B cell (primary cell): ENCODE measurements at regions not wholly inside any gene's neighbourhood (a gene's known extent, or its start where the extent isn't known, plus 50 kb on each side); places are given as distances from the start of the nearest gene placed in this dataset.
"Not testable (repeated sequence)": the region's sequence is repeated elsewhere in the genome, so short reads cannot be mapped to it uniquely, and the experiment has no call there.

ENCODE experiments used
- ATAC-seq: fragments of 200-7000 bp; cut with Tn5 transposase; one replicate; pipeline ENCODE4 v1.10.0; 2021; ENCODE audit warnings: low read depth, mild to moderate bottlenecking, moderate number of reproducible peaks, moderate library complexity
- CTCF ChIA-PET: fragments of 350-600 bp; sonication (Branson Sonifier 250); formaldehyde crosslinking; loops from one replicate; lab custom pipeline; 2021; ENCODE audit warnings: antibody characterized with exemption, inconsistent platforms; lab: Charles Lee
- POLR2A ChIA-PET: fragments of 350-600 bp; sonication (Branson Sonifier 250); formaldehyde crosslinking; loops from one replicate; lab custom pipeline; 2021; ENCODE audit warnings: antibody characterized with exemption; lab: Charles Lee
- DNase-seq: peaks from one replicate; pipeline ENCODE4 v3.0.0; 2013
- H2AFZ ChIP-seq: 2 replicates; pipeline ENCODE4 v1.6.1; 2012; ENCODE audit warnings: mild to moderate bottlenecking, low read depth, low read length; ENCODE audit not compliant: insufficient read depth, poor library complexity, severe bottlenecking
- H3K27ac ChIP-seq, 2 donors: 1 replicate in 1 of 2; 2 replicates in 1 of 2; pipeline ENCODE4 v1.5.1; 2012 to 2013; ENCODE audit warnings: low read length in 2 of 2, mild to moderate bottlenecking in 2 of 2, moderate library complexity in 1 of 2
- H3K27me3 ChIP-seq, 4 experiments: fragments of 200-600 bp in 1 of 4; sonication (generic) in 1 of 4; replicated peaks in 1 of 4; 1 replicate in 2 of 4; 2 replicates in 2 of 4; pipeline versions ENCODE4 v1.6.1 to v1.7.0; 2013 to 2016; ENCODE audit warnings: low read length in 3 of 4, mild to moderate bottlenecking in 2 of 4, mixed read lengths in 1 of 4, moderate library complexity in 1 of 4; ENCODE audit not compliant: insufficient read depth in 4 of 4, control insufficient read depth in 3 of 4; ENCODE audit errors: control extremely low read depth in 1 of 4
- H3K36me3 ChIP-seq, 2 experiments: replicated peaks in 1 of 2; 1 replicate in 1 of 2; 2 replicates in 1 of 2; pipeline versions ENCODE4 v1.6.1 to v1.7.1; 2013; ENCODE audit warnings: low read length in 1 of 2; ENCODE audit not compliant: insufficient read depth in 2 of 2, control insufficient read depth in 1 of 2; ENCODE audit errors: control extremely low read depth in 1 of 2, extremely low read depth in 1 of 2
- H3K4me1 ChIP-seq, 2 donors: fragments of 200-600 bp in 1 of 2; sonication (generic) in 1 of 2; 1 replicate in 1 of 2; 2 replicates in 1 of 2; pipeline versions ENCODE4 v1.5.1 to v1.6.1; 2013 to 2017; ENCODE audit warnings: low read length in 2 of 2; ENCODE audit not compliant: control insufficient read depth in 2 of 2, insufficient read depth in 2 of 2
- H3K4me2 ChIP-seq: replicated peaks from 2 replicates; pipeline ENCODE3; 2012; ENCODE audit warnings: mild to moderate bottlenecking, low read depth, low read length; ENCODE audit not compliant: poor library complexity, severe bottlenecking
- H3K4me3 ChIP-seq, 5 experiments: fragments of 200-600 bp in 1 of 5; sonication (generic) in 1 of 5; 1 replicate in 3 of 5; 2 replicates in 2 of 5; pipeline versions ENCODE4 v1.5.1 to v1.7.0; 2011 to 2016; ENCODE audit warnings: low read length in 4 of 5, mild to moderate bottlenecking in 4 of 5, low read depth in 2 of 5, control low read depth in 1 of 5, moderate library complexity in 1 of 5; ENCODE audit not compliant: insufficient read depth in 1 of 5; ENCODE audit errors: control extremely low read depth in 1 of 5, extremely low read depth in 1 of 5
- H3K79me2 ChIP-seq: fragments of 200-600 bp; sonication (generic); one replicate; pipeline ENCODE4 v1.6.0; 2016; ENCODE audit warnings: low read length; ENCODE audit not compliant: control insufficient read depth, insufficient read depth
- H3K9ac ChIP-seq: fragments of 200-600 bp; sonication (generic); 2 replicates; pipeline ENCODE4 v1.6.1; 2017; ENCODE audit warnings: mild to moderate bottlenecking, low read length, moderate library complexity
- H3K9me3 ChIP-seq, 3 donors: one replicate each; pipeline versions ENCODE4 v1.6.1 to v1.7.1; 2013; ENCODE audit warnings: low read length in 2 of 3; ENCODE audit not compliant: control insufficient read depth in 2 of 3, insufficient read depth in 1 of 3; ENCODE audit errors: control extremely low read depth in 1 of 3
- H4K20me1 ChIP-seq: 2 replicates; pipeline ENCODE4 v1.6.0; 2012; ENCODE audit warnings: mild to moderate bottlenecking, low read length; ENCODE audit not compliant: insufficient read depth, control insufficient read depth, poor library complexity, severe bottlenecking
- H3K27ac Mint-ChIP-seq: one replicate; pipeline ENCODE4 v1.8.0; 2021; ENCODE audit warnings: mixed read lengths
- H3K27me3 Mint-ChIP-seq: one replicate; pipeline ENCODE4 v1.8.0; 2021; ENCODE audit warnings: mixed read lengths
- H3K4me1 Mint-ChIP-seq: one replicate; pipeline ENCODE4 v1.8.0; 2021; ENCODE audit warnings: mixed read lengths
- H3K4me3 Mint-ChIP-seq: one replicate; pipeline ENCODE4 v1.8.0; 2021; ENCODE audit warnings: mixed read lengths
- H3K9me3 Mint-ChIP-seq: one replicate; pipeline ENCODE4 v1.8.0; 2022; ENCODE audit warnings: mixed read lengths; ENCODE audit not compliant: insufficient read depth
- CTCF ChIP-seq: fragments of 200-600 bp; IDR thresholded peaks from one replicate; pipeline ENCODE4 v1.8.0; 2022; ENCODE audit warnings: antibody characterized with exemption, mild to moderate bottlenecking
- EZH2 ChIP-seq: IDR thresholded peaks from 2 replicates; pipeline ENCODE4 v1.6.1; 2012; ENCODE audit warnings: borderline replicate concordance, low read depth, mild to moderate bottlenecking, moderate library complexity, low read length; ENCODE audit not compliant: insufficient read depth, poor library complexity, severe bottlenecking
- WGBS: methylation state at CpG from one replicate; pipeline ENCODE4 v1.1.5; 2013; ENCODE audit warnings: missing lambda C conversion rate; ENCODE audit not compliant: insufficient coverage; 5-methylcytosine and 5-hydroxymethylcytosine counted together
- intact Hi-C: fragments of 100-400 bp; cut with micrococcal nuclease; formaldehyde crosslinking; loops from one replicate; pipeline ENCODE4 v1.10.0; 2022

GRCh38 chr5:25301836-25302235, 657.1 kb upstream of the CDH10 start:
- H3K9ac ChIP-seq, result no peak overlapping the region
- no CpG with 5 or more reads among the region's 2 CpGs for WGBS
- H3K27me3 ChIP-seq, result no peaks in the 10 kb centered on the region
- Mint-ChIP-seq H3K4me1 (no peaks in the 10 kb centered on the region), H3K9me3 (no peaks in the 10 kb centered on the region), H3K4me3 (no peak overlapping the region), H3K27ac (no peak overlapping the region), H3K27me3 (no peaks in the 10 kb centered on the region)
- ChIA-PET CTCF (no interaction called here), POLR2A (no interaction called here)
- no peak overlapping the region for H3K4me2 ChIP-seq
- H3K79me2 ChIP-seq, result no peaks in the 10 kb centered on the region
- H4K20me1 ChIP-seq, result no peaks in the 10 kb centered on the region
- H3K27ac ChIP-seq, result no peak overlapping the region
- intact Hi-C loops, result no loop called here
- no peak overlapping the region for H3K4me3 ChIP-seq
- no peak for DNase-seq
- no peak overlapping the region for H2AFZ ChIP-seq
- no peak for ATAC-seq
- H3K4me1 ChIP-seq, result no peaks in the 10 kb centered on the region
- TF ChIP-seq CTCF (no peak), EZH2 (no peak)
- H3K9me3 ChIP-seq, result no peaks in the 10 kb centered on the region
- no peaks in the 10 kb centered on the region for H3K36me3 ChIP-seq

GRCh38 chr5:25295067-25295466, 650.3 kb upstream of the CDH10 start:
- Histone ChIP-seq H3K9ac (no peak overlapping the region), H3K27ac (no peak overlapping the region), H4K20me1 (no peaks in the 10 kb centered on the region), H3K4me1 (no peaks in the 10 kb centered on the region), H3K9me3 (peaks cover 0 to 5% (median 4%) of the 10 kb centered on the region in 3 donors), H3K36me3 (no peaks in the 10 kb centered on the region), H3K4me2 (no peak overlapping the region), H3K27me3 (no peaks in the 10 kb centered on the region), H3K4me3 (no peak overlapping the region), H3K79me2 (no peaks in the 10 kb centered on the region), H2AFZ (no peak overlapping the region)
- ChIA-PET POLR2A (no interaction called here), CTCF (no interaction called here)
- WGBS, result 90% methylated on average over 1 of the region's 3 CpGs
- Mint-ChIP-seq H3K4me1 (no peaks in the 10 kb centered on the region), H3K27ac (no peak overlapping the region), H3K27me3 (no peaks in the 10 kb centered on the region), H3K9me3 (peaks cover 1% of the 10 kb centered on the region), H3K4me3 (no peak overlapping the region)
- intact Hi-C loops, result no loop called here
- TF ChIP-seq CTCF (no peak), EZH2 (no peak)
- ATAC-seq, result no peak
- no peak for DNase-seq

- H3K4me1 Mint-ChIP-seq, H3K27ac Mint-ChIP-seq, POLR2A ChIA-PET, H3K36me3 ChIP-seq, DNase-seq, H3K9me3 Mint-ChIP-seq, H3K4me3 Mint-ChIP-seq, H3K9ac ChIP-seq, H3K27me3 Mint-ChIP-seq, H4K20me1 ChIP-seq, H3K79me2 ChIP-seq, intact Hi-C loops, CTCF ChIA-PET, H3K27ac ChIP-seq, ATAC-seq, H3K9me3 ChIP-seq, H3K4me2 ChIP-seq, H3K4me1 ChIP-seq, H3K27me3 ChIP-seq, H3K4me3 ChIP-seq, H2AFZ ChIP-seq: not testable (repeated sequence)
- no CpG with 5 or more reads among the region's 2 CpGs for WGBS
Observed at GRCh38 chr5:25289766-25290165, 645.0 kb upstream of the CDH10 start.
